Loucy (cell line): ENCODE measurements at regions not wholly inside any gene's neighbourhood (a gene's known extent, or its start where the extent isn't known, plus 50 kb on each side); places are given as distances from the start of the nearest gene placed in this dataset.

Experiments used
- H2AFZ ChIP-seq: fragments of 200-600 bp; sonication (generic); 2 replicates; pipeline ENCODE4 v1.6.0; 2016; ENCODE audit warnings: antibody characterized with exemption, mild to moderate bottlenecking, low read length, moderate library complexity
- H3F3A ChIP-seq: fragments of 200-600 bp; 2 replicates; pipeline ENCODE4 v1.6.0; 2016; ENCODE audit warnings: antibody characterized with exemption, low read depth, mild to moderate bottlenecking
- H3K27me3 ChIP-seq: fragments of 200-600 bp; sonication (generic); 2 replicates; pipeline ENCODE4 v1.6.1; 2014; ENCODE audit warnings: low read length, mild to moderate bottlenecking; ENCODE audit not compliant: insufficient read depth, poor library complexity, severe bottlenecking
- H3K36me3 ChIP-seq: fragments of 200-600 bp; sonication (generic); 2 replicates; pipeline ENCODE4 v1.6.1; 2016; ENCODE audit warnings: low read length; ENCODE audit not compliant: insufficient read depth
- H3K4me1 ChIP-seq: fragments of 200-600 bp; sonication (generic); 2 replicates; pipeline ENCODE4 v1.5.1; 2014; ENCODE audit warnings: low read length, mild to moderate bottlenecking; ENCODE audit not compliant: insufficient read depth, poor library complexity, severe bottlenecking
- H3K4me2 ChIP-seq: fragments of 200-600 bp; sonication (generic); 2 replicates; pipeline ENCODE4 v1.6.0; 2014; ENCODE audit warnings: antibody characterized with exemption, low read length, low read depth, mild to moderate bottlenecking; ENCODE audit not compliant: poor library complexity, severe bottlenecking
- H3K4me3 ChIP-seq: fragments of 200-600 bp; sonication (generic); 2 replicates; pipeline ENCODE4 v1.5.1; 2014; ENCODE audit warnings: low read length, mild to moderate bottlenecking, mixed read lengths; ENCODE audit not compliant: poor library complexity, severe bottlenecking
- H3K79me2 ChIP-seq: fragments of 200-600 bp; sonication (generic); 2 replicates; pipeline ENCODE4 v1.6.1; 2014; ENCODE audit warnings: low read length; ENCODE audit not compliant: insufficient read depth
- H3K9ac ChIP-seq: fragments of 200-600 bp; sonication (generic); 2 replicates; pipeline ENCODE4 v1.6.0; 2014; ENCODE audit warnings: mild to moderate bottlenecking, low read depth, low read length, moderate library complexity; ENCODE audit not compliant: poor library complexity, severe bottlenecking
- H3K9me2 ChIP-seq: fragments of 200-600 bp; sonication (generic); replicated peaks from 2 replicates; pipeline ENCODE4 v1.6.1; 2016; ENCODE audit warnings: low read depth, low read length, mixed read lengths
- H3K9me3 ChIP-seq: fragments of 200-600 bp; sonication (generic); 2 replicates; pipeline ENCODE4 v1.6.1; 2014; ENCODE audit warnings: mild to moderate bottlenecking, antibody characterized with exemption, low read length, low read depth; ENCODE audit not compliant: insufficient read depth
- H4K20me1 ChIP-seq: fragments of 200-600 bp; sonication (generic); 2 replicates; pipeline ENCODE4 v1.6.0; 2014; ENCODE audit warnings: antibody characterized with exemption, low read length, mild to moderate bottlenecking; ENCODE audit not compliant: insufficient read depth, poor library complexity, severe bottlenecking
- EZH2phosphoT487 ChIP-seq: fragments of 200-600 bp; IDR thresholded peaks from 2 replicates; pipeline ENCODE4 v1.6.1; 2018; ENCODE audit warnings: antibody characterized with exemption, mild to moderate bottlenecking, moderate library complexity, borderline replicate concordance
- TF ChIP-seq, protein P1 (sequence below): fragments of 200-600 bp; sonication (generic); conservative IDR thresholded peaks from 2 replicates; pipeline ENCODE4 v1.5.1; 2014; ENCODE audit warnings: mild to moderate bottlenecking, antibody characterized with exemption, low read length

DNA sequence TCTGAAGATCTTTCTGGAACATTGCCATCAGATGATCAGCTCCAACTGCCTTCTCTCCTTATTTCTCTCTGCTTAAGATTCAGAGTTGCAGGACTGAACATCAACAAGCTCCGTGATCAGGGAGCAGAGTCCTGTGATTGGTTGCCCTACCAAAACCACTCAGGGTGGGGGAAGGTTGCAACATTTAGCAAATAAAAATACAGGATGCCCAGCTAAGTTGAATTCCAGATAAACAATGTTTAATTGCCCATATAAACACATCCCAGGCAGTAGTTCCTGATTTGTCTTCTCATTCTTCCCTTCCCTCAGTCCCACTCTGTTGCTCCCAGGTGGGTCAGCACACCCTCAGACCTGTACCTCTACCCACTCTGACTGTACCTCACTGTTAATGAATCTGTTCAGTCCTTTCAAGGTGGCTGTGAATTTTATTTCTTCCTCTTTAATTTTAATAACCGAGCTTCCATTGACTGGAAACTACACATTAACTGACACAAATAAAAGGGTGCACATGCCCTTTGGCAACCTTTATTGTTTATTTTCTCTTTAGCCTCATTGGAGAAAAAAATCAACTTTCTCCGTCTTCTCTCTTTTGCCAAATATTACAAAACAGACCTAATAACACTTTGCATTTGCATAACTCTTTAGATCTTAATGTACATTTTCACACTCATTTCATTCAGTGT, 167.1 kb upstream of the PKDCC start:
- Histone ChIP-seq H3K4me2 (no peak overlapping the region), H3K9ac (no peak overlapping the region), H4K20me1 (no peaks in the 10 kb centered on the region), H3K27me3 (no peaks in the 10 kb centered on the region), H3K4me3 (no peak overlapping the region), H2AFZ (no peak overlapping the region), H3K4me1 (peaks cover 17% of the 10 kb centered on the region), H3K36me3 (no peaks in the 10 kb centered on the region), H3F3A (no peaks in the 10 kb centered on the region), H3K79me2 (no peaks in the 10 kb centered on the region), H3K9me3 (no peaks in the 10 kb centered on the region), H3K9me2 (no peaks in the 10 kb centered on the region)
- TF ChIP-seq, protein P1, sequence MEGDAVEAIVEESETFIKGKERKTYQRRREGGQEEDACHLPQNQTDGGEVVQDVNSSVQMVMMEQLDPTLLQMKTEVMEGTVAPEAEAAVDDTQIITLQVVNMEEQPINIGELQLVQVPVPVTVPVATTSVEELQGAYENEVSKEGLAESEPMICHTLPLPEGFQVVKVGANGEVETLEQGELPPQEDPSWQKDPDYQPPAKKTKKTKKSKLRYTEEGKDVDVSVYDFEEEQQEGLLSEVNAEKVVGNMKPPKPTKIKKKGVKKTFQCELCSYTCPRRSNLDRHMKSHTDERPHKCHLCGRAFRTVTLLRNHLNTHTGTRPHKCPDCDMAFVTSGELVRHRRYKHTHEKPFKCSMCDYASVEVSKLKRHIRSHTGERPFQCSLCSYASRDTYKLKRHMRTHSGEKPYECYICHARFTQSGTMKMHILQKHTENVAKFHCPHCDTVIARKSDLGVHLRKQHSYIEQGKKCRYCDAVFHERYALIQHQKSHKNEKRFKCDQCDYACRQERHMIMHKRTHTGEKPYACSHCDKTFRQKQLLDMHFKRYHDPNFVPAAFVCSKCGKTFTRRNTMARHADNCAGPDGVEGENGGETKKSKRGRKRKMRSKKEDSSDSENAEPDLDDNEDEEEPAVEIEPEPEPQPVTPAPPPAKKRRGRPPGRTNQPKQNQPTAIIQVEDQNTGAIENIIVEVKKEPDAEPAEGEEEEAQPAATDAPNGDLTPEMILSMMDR = no peak
- TF ChIP-seq EZH2phosphoT487 = no peak

DNA sequence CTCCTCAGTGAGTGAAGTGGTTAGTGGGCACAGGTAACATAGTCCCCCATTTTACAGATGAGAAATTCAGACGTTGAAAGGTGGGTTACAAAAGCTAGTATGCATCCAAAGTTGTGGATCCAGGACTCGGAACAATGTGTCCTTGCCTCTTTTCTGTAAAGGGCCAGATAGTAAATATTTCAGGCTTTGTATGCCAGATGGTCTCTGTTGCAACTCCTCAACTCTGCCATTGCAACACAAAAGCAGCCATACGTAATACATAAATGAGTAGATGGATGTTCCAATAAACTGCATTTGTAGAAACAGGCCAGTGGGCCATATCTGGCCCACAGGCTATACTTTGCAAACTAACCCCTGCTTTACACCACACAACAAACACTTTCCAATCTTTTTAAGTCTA, 166.6 kb upstream of the PKDCC start:
- H3K9me2 ChIP-seq = no peaks in the 10 kb centered on the region
- TF ChIP-seq, protein P1 = no peak
- no peak for TF ChIP-seq EZH2phosphoT487

DNA sequence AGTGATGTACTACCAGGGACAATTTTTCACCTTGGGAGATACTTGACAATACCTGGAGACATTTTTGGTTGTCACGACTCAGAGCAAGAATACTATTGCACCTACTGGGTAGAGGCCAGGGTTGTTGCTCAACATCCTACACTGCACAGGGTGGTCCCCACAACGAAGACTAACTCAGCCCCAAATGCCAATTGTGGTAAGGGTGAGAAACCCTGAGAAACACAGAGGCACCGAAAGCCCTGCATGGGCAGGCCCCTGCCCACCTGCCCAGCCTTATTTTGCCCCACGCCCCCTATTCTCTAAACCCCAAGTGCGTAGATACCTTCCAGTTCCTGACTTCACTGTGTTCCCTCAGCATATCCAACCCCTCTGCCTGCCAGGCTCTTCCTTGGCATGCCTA, 163.1 kb upstream of the PKDCC start:
- H3K79me2 ChIP-seq = no peaks in the 10 kb centered on the region

More for the DNA sequence above, 166.6 kb upstream of the PKDCC start:
- Histone ChIP-seq H3F3A (no peaks in the 10 kb centered on the region), H2AFZ (no peak overlapping the region), H3K4me2 (no peak overlapping the region), H3K9me3 (no peaks in the 10 kb centered on the region), H3K36me3 (no peaks in the 10 kb centered on the region), H3K27me3 (no peaks in the 10 kb centered on the region), H3K4me3 (no peak overlapping the region), H4K20me1 (no peaks in the 10 kb centered on the region), H3K79me2 (no peaks in the 10 kb centered on the region), H3K4me1 (peaks cover 17% of the 10 kb centered on the region), H3K9ac (no peak overlapping the region)

More for the DNA sequence above, 163.1 kb upstream of the PKDCC start:
- Histone ChIP-seq H3F3A (no peaks in the 10 kb centered on the region), H3K4me1 (peaks cover 3% of the 10 kb centered on the region), H3K9me2 (no peaks in the 10 kb centered on the region), H3K27me3 (no peaks in the 10 kb centered on the region), H3K9me3 (no peaks in the 10 kb centered on the region), H3K4me3 (no peak overlapping the region), H3K9ac (no peak overlapping the region), H3K36me3 (no peaks in the 10 kb centered on the region), H2AFZ (no peak overlapping the region), H3K4me2 (no peak overlapping the region), H4K20me1 (no peaks in the 10 kb centered on the region)
- no peak for TF ChIP-seq EZH2phosphoT487
- TF ChIP-seq, protein P1 = no peak
